GM19351 (cell line): ENCODE measurements at regions not wholly inside any gene's neighbourhood (a gene's known extent, or its start where the extent isn't known, plus 50 kb on each side); places are given as distances from the start of the nearest gene placed in this dataset.

Experiments used
- ATAC-seq: cut with Tn5 transposase; IDR thresholded peaks from one replicate; pipeline ENCODE4 v1.9.1; 2021; ENCODE audit warnings: mild to moderate bottlenecking, moderate library complexity; ENCODE audit not compliant: unreplicated experiment

- no peak for ATAC-seq
Measured at GRCh38 chr21:39124681-39125251, 58.5 kb downstream of the PSMG1 start.

GRCh38 chr21:39123375-39123774 lies 59.9 kb downstream of the PSMG1 start:
- no peak for ATAC-seq

- ATAC-seq, result no peak
Measured at GRCh38 chr21:39121600-39122355, 61.5 kb downstream of the PSMG1 start.

- no peak for ATAC-seq
Measured at GRCh38 chr21:39120876-39121599, 62.2 kb downstream of the PSMG1 start.

GRCh38 chr21:39119891-39120290 lies 63.4 kb downstream of the PSMG1 start:
- ATAC-seq, result no peak

GRCh38 chr21:39118604-39119215 lies 64.5 kb downstream of the PSMG1 start:
- ATAC-seq, result no peak

- no peak for ATAC-seq
Measured at GRCh38 chr21:39118061-39118460, 65.2 kb downstream of the PSMG1 start.

GRCh38 chr21:39117440-39117970 lies 65.7 kb downstream of the PSMG1 start:
- ATAC-seq, result no peak

- no peak for ATAC-seq
Measured at GRCh38 chr21:39116761-39117439, 66.4 kb downstream of the PSMG1 start.

- ATAC-seq, result no peak
Measured at GRCh38 chr21:39115576-39116235, 67.5 kb downstream of the PSMG1 start.

GRCh38 chr21:39114871-39115575 lies 68.2 kb downstream of the PSMG1 start:
- ATAC-seq, result no peak

- ATAC-seq, result no peak
Measured at GRCh38 chr21:39111931-39112550, 71.2 kb downstream of the PSMG1 start.

- no peak for ATAC-seq
Measured at GRCh38 chr21:39110431-39110830, 72.8 kb downstream of the PSMG1 start.

- ATAC-seq, result no peak
Measured at GRCh38 chr21:39109596-39110210, 73.5 kb downstream of the PSMG1 start.

GRCh38 chr21:39109163-39109530 lies 74.1 kb downstream of the PSMG1 start:
- ATAC-seq, result no peak

GRCh38 chr21:39108291-39109162 lies 74.7 kb downstream of the PSMG1 start:
- no peak for ATAC-seq

- no peak for ATAC-seq
Measured at GRCh38 chr21:39107739-39108138, 75.5 kb downstream of the PSMG1 start.
